Stimulated activated CD4-positive, alpha-beta T cell treated with anti-CD3 and anti-CD28 coated beads, Interleukin-2, amount 100 ng/mL, for 24 hours (primary cell): ENCODE measurements at regions not wholly inside any gene's neighbourhood (a gene's known extent, or its start where the extent isn't known, plus 50 kb on each side); places are given as distances from the start of the nearest gene placed in this dataset.

Source experiments
- DNase-seq, 2 donors: peaks; one replicate each; pipeline ENCODE4 v3.0.0-alpha.2; 2020

- DNase-seq, result no peak
Measured at GRCh38 chr18:45549290-45549689, 66.0 kb upstream of the SLC14A2 start.

GRCh38 chr18:45551142-45551815 is 64.0 kb upstream of the SLC14A2 start:
- DNase-seq, result no peak

DNA sequence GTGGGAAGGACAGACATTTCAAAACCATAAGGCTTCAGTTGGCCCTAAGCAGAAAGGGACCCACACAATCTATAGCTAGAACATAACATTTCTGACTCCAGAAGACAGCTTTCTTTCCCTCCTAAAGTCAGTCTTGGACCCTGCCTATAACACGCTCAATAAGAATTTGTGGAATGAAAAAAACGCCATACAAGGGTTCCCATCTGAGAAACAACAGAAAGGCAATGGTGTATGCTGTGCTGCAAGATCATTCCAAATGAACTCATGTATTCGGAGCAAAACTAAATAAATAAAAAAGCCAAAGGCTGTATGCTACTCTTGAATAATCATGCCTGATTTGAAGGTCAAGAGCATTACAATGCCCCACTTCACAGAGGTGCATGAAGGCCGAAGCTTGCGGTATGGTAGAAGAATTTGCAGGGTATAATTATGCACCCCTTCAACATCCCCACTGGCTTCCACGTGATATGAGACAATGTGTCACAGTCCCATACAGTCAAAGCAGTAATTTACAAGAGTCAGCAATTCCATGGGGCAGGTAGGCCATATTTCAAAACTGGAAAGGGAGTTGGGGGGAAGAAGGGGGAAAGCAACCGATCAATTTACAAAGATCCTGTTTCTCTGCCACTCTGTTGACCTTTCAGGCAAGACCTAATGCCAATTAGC is 61.4 kb upstream of the SLC14A2 start:
- DNase-seq, result no peak

DNA sequence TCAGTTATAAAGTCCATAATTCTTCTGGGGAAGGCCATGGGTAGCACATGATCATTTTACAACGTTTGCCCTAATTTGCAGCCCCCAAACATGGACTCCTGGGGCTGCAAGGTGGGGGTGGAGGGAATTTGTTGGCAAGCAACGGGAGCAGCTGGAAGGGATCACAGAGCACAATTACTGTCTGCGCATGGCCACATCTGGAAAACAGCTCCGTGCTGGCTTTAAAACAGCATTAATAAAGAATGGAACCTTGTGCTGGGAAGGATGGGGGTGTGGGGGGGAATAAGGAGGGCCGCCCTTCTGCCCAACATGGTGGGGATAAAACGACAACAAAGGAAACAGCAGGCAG is 60.9 kb upstream of the SLC14A2 start:
- no peak for DNase-seq

- DNase-seq, result no peak
Measured at GRCh38 chr18:45556222-45556621, 59.1 kb upstream of the SLC14A2 start.

DNA sequence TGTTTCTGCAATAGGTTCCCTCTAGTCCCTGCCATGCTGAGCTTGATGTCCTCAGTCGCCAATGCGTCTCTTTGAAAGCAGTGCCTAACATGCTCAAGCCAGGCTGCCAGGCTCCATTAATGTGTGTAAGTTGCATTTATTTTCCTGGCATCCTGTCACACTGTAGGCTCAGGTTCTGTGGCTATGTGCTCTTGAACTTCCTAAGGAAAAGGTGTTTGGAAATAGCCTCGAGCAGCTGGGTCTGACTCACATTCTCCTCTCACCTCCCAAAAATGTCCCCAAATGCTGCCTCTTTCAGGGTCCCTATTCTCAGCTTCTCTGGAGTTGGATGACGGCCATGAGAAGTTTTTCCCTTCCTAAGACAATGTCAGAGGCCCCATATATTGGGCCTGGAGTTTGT is 58.0 kb upstream of the SLC14A2 start:
- no peak for DNase-seq

- DNase-seq, result no peak
Measured at GRCh38 chr18:45557779-45558178, 57.5 kb upstream of the SLC14A2 start.

- DNase-seq, result no peak
Measured at GRCh38 chr18:45559258-45559657, 56.0 kb upstream of the SLC14A2 start.

DNA sequence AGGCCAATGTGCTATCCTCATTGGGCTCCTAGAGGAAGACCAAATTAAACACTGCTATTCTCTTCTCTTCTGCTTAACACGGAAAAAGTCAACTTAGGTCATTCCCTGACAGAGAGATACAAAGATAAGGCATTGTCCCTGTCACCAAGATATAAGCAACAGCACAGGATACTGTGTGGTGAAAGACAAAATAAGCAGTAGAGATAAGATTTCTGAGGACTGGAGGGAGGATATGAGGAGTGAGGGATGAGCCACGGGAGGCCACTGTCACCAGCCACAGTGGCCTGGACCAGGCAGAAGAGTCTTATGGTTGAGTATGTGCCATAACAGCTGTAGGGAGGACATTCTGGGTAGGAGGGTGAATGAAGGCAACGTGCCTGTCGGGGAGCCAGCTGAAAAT is 54.4 kb upstream of the SLC14A2 start:
- DNase-seq, result no peak

- DNase-seq, result no peak
Measured at GRCh38 chr18:45562567-45563479, 52.5 kb upstream of the SLC14A2 start.

DNA sequence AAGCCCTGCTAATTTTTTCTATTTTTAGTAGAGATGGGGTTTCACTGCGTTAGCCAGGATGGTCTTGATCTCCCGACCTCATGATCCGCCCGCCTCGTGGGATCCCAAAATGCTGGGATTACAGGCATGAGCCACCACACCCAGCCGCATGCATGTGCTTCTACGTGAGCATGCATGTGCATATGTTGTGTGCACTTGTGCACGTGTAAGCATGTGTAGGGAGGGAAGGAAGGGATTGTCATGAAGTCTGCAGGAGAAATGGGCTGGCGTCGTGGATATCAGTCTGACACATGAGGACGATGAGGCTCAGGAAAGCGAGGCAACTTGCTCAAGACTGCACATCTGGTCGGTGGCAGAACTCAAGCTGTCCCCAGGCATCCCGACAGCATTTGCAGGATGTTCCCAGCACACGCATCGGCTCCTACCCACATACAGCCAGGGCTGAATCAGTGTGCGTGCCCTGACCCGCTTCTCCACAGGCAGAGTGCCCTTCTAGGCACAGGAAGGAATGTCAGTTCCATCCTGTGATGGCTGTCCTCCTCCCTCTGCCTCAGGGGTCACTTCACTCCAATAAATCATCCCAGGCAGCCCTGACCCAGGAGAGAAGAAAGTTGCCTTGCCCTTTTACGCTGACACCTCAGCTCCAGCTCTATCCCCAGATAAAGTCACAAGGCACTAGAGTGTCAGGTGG is 49.9 kb upstream of the SLC14A2 start:
- DNase-seq, result no peak
